Transverse colon (tissue), 4 donors: ENCODE measurements at regions not wholly inside any gene's neighbourhood (a gene's known extent, or its start where the extent isn't known, plus 50 kb on each side); places are given as distances from the start of the nearest gene placed in this dataset.

Experiments used
- DNase-seq: peaks from one replicate; pipeline ENCODE4 v3.0.0-alpha.2; 2019
- H3K27ac ChIP-seq, 4 donors: fragments of 200-600 bp; sonication (generic); 2 replicates each; pipeline ENCODE4 v1.5.1; 2016 to 2018; ENCODE audit warnings: inconsistent platforms in 4 of 4
- H3K27me3 ChIP-seq: fragments of 200-600 bp; sonication (generic); 2 replicates; pipeline ENCODE4 v1.5.1; 2017; ENCODE audit warnings: inconsistent platforms
- H3K36me3 ChIP-seq, 4 donors: fragments of 200-600 bp; sonication (generic); 2 replicates each; pipeline ENCODE4 v1.5.1; 2017 to 2019; ENCODE audit warnings: inconsistent platforms in 4 of 4
- H3K4me1 ChIP-seq, 4 donors: fragments of 200-600 bp; sonication (generic); 2 replicates each; pipeline ENCODE4 v1.5.1; 2017 to 2020; ENCODE audit warnings: inconsistent platforms in 4 of 4
- H3K4me3 ChIP-seq, 4 donors: fragments of 200-600 bp; sonication (generic); 1 replicate in 1 of 4; 2 replicates in 3 of 4; pipeline versions ENCODE4 v1.5.1 to v1.6.1; 2017 to 2019; ENCODE audit warnings: inconsistent platforms in 4 of 4
- H3K9me3 ChIP-seq, 2 donors: fragments of 200-600 bp; sonication (generic); 2 replicates each; pipeline ENCODE4 v1.5.1; 2017 to 2019; ENCODE audit warnings: inconsistent platforms in 2 of 2
- EP300 ChIP-seq: sonication (generic); formaldehyde crosslinking; IDR thresholded peaks from one replicate; pipeline ENCODE4 v1.6.1; 2017; ENCODE audit warnings: antibody characterized with exemption, low read depth
- POLR2A ChIP-seq: fragments of 450-650 bp; IDR thresholded peaks from one replicate; pipeline ENCODE4 v1.6.1; 2016; ENCODE audit warnings: antibody characterized with exemption, mild to moderate bottlenecking, moderate library complexity
- POLR2AphosphoS5 ChIP-seq, 3 donors: sonication (generic); formaldehyde crosslinking; IDR thresholded peaks; one replicate each; pipeline ENCODE4 v1.6.1; 2016; ENCODE audit warnings: antibody characterized with exemption in 3 of 3
- WGBS, 2 donors: methylation state at CpG; one replicate each; pipeline ENCODE4 v1.1.5; 2018; ENCODE audit warnings: low coverage in 1 of 2; 5-methylcytosine and 5-hydroxymethylcytosine counted together
- in situ Hi-C, 4 donors: fragments of 200-750 bp; cut with MboI; loops; one replicate each; pipeline versions ENCODE4 v1.15.0 to v1.15.1; 2017; ENCODE audit warnings: low sequenced_read_pairs in 3 of 4, low pct_ligation_motif_present in 1 of 4, low pct_unique_long_range_greater_than_20kb in 1 of 4
- intact Hi-C: fragments of 100-400 bp; cut with DNase I; formaldehyde crosslinking; loops from one replicate; pipeline ENCODE4 v1.15.1; 2023; ENCODE audit warnings: low total_unique reads
- TF ChIP-seq, protein P1 (sequence below), 5 experiments: fragments of 200-600 bp in 3 of 5; fragments of 450-650 bp in 2 of 5; sonication (generic) in 3 of 5; IDR thresholded peaks; 1 replicate in 2 of 5; 2 replicates in 3 of 5; pipeline ENCODE4 v1.5.1; 2016 to 2017; ENCODE audit warnings: antibody characterized with exemption in 5 of 5, inconsistent platforms in 3 of 5, mild to moderate bottlenecking in 2 of 5, moderate library complexity in 1 of 5

DNA sequence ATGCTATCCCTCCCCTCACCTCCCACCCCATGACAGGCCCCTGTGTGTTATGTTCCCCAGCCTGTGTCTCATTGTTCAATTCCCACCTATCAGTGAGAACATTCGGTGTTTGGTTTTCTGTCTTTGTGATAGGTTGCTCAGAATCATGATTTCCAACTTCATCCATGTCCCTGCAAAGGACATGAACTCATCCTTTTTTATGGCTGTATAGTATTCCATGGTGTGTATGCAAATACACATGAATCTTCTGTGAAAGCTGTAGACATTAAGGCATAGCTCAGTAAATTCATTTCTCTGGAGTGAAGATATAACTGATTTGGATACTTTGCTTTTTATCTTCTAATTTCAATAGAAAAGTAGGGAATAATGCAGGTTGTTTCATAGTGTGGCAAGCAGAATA is 125.8 kb upstream of the C1QTNF9B start:
- DNase-seq, result no peak
- Histone ChIP-seq H3K27me3 (no peaks in the 10 kb centered on the region), H3K9me3 (no peaks in the 10 kb centered on the region), H3K4me1 (no peaks in the 10 kb centered on the region), H3K4me3 (no peak overlapping the region), H3K27ac (no peak overlapping the region), H3K36me3 (no peaks in the 10 kb centered on the region)
- no peak for TF ChIP-seq POLR2A
- TF ChIP-seq POLR2AphosphoS5 (IDR thresholded peaks at IDR 0.05), result no peak
- TF ChIP-seq, protein P1, sequence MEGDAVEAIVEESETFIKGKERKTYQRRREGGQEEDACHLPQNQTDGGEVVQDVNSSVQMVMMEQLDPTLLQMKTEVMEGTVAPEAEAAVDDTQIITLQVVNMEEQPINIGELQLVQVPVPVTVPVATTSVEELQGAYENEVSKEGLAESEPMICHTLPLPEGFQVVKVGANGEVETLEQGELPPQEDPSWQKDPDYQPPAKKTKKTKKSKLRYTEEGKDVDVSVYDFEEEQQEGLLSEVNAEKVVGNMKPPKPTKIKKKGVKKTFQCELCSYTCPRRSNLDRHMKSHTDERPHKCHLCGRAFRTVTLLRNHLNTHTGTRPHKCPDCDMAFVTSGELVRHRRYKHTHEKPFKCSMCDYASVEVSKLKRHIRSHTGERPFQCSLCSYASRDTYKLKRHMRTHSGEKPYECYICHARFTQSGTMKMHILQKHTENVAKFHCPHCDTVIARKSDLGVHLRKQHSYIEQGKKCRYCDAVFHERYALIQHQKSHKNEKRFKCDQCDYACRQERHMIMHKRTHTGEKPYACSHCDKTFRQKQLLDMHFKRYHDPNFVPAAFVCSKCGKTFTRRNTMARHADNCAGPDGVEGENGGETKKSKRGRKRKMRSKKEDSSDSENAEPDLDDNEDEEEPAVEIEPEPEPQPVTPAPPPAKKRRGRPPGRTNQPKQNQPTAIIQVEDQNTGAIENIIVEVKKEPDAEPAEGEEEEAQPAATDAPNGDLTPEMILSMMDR (IDR thresholded peaks at IDR 0.05), result no peak
- TF ChIP-seq EP300, result no peak
- in situ Hi-C loops, result loop anchor here in 3 of 4 donors (10.0 to 25.0 kb wide), 2 partner anchors 202 to 214 kb away; no protein-coding TSS in a partner anchor
- intact Hi-C loops, result no loop called here
- WGBS, 2 donors, result 91% methylated on average over 1 of the region's 1 CpG; no CpG with 5 or more reads in 1 of the 2 donors

DNA sequence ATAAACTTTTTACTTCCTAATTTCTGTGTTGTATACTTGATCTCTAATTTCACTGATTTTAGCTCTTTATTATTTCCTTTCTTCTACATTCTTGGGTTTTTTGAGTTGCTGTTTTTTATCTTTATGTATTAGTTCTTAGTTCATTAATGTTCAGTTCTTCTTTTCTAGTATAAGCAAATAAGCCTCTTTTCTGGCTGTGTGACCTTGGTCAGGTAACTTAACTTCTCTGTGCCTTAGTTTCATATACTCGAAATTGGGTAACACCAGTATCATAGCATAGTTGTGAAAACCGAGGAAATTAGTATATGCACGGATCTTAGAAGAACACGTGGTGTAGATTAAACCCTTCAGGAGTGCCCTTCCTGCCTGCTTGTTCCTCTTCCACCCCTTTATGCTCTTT is 130.2 kb upstream of the C1QTNF9B start:
- no peak for DNase-seq
- H3K36me3 ChIP-seq, result no peaks in the 10 kb centered on the region
- in situ Hi-C loops (loop anchor here in 2 of 4 donors (10.0 kb wide), 1 partner anchor 197 kb away; no protein-coding TSS in a partner anchor), intact Hi-C loops (no loop called here)
- H3K27me3 ChIP-seq, result no peaks in the 10 kb centered on the region
- no peaks in the 10 kb centered on the region for H3K9me3 ChIP-seq
- no peak overlapping the region for H3K4me3 ChIP-seq
- H3K27ac ChIP-seq, result no peak overlapping the region
- WGBS, 2 donors, result 73 to 76% methylated on average over 3 to 4 of the region's 4 CpGs
- TF ChIP-seq EP300 (no peak), POLR2AphosphoS5 (IDR thresholded peaks at IDR 0.05) (no peak), POLR2A (no peak)
- TF ChIP-seq, protein P1 (IDR thresholded peaks at IDR 0.05), result no peak
- H3K4me1 ChIP-seq, result peaks cover 0 to 5% (median 2%) of the 10 kb centered on the region in 4 donors

DNA sequence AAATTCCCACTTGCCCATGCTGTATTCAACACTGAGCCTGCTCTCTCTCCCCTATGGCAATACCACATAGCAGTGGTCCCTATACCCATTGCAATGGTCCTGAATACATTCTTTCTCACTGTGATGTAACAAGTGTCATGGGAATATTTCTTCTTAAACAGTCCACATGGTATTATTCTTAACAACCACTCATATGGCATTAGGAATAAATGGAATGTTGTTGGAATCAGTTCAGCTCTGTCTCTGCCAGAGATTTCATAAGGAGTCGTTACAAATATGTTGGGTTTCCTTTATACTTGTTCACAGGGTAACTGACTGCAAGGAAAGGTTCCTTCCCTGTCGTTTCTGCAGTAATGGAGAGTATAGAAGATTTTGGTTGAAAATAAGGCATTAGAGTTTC is 128.3 kb upstream of the SPATA13 start:
- intact Hi-C loops (no loop called here), in situ Hi-C loops (no loop called here)
- TF ChIP-seq EP300 (no peak), POLR2A (no peak), POLR2AphosphoS5 (IDR thresholded peaks at IDR 0.05) (no peak)
- TF ChIP-seq, protein P1 (IDR thresholded peaks at IDR 0.05), result no peak
- no peaks in the 10 kb centered on the region for H3K36me3 ChIP-seq
- no peak overlapping the region for H3K4me3 ChIP-seq
- H3K9me3 ChIP-seq, result no peaks in the 10 kb centered on the region
- no peak for DNase-seq
- H3K27ac ChIP-seq, result no peak overlapping the region
- peaks cover 4 to 26% (median 6%) of the 10 kb centered on the region in 4 donors for H3K4me1 ChIP-seq
- WGBS, 2 donors, result 44 to 58% methylated on average over 2 of the region's 2 CpGs
- H3K27me3 ChIP-seq, result no peaks in the 10 kb centered on the region

DNA sequence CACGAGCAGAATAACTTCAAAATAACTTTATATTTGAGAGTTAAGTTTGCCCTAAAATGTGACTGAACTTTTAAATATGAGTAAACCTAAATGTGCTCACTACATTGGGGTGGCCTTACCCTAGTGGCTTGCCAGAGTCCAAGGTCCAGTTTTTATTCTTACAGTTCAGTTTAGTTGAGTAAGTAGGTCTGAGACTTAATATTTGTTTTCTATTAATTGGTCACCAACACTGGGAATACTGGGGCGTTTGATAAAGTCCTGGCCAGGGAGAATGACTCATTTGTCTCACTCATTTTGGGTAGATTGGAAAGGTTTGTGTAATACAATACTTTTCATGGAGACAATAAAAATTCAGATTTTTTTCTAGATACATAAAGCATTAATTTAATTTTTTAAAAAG is 127.8 kb upstream of the SPATA13 start:
- Histone ChIP-seq H3K27me3 (no peaks in the 10 kb centered on the region), H3K36me3 (no peaks in the 10 kb centered on the region), H3K27ac (peak overlapping the region in 2 of 4 donors; percentile 18 to 39), H3K4me3 (no peak overlapping the region), H3K9me3 (no peaks in the 10 kb centered on the region), H3K4me1 (peaks cover 4 to 26% (median 6%) of the 10 kb centered on the region in 4 donors)
- intact Hi-C loops (no loop called here), in situ Hi-C loops (no loop called here)
- no peak for DNase-seq
- 56 to 60% methylated on average over 2 of the region's 2 CpGs for WGBS, 2 donors
- TF ChIP-seq EP300 (no peak), POLR2AphosphoS5 (IDR thresholded peaks at IDR 0.05) (no peak), POLR2A (no peak)
- TF ChIP-seq, protein P1 (IDR thresholded peaks at IDR 0.05), result no peak
